Nephron (organoid): ENCODE measurements at regions not wholly inside any gene's neighbourhood (a gene's known extent, or its start where the extent isn't known, plus 50 kb on each side); places are given as distances from the start of the nearest gene placed in this dataset.
A peak's percentile ranks its signal among the peaks of the same experiment; 100 is the strongest.

Source experiments
- H3K27ac Mint-ChIP-seq, 3 experiments: 2 replicates each; pipeline ENCODE4 v1.8.0; 2020; ENCODE audit warnings: mixed read lengths in 3 of 3, mild to moderate bottlenecking in 2 of 3, moderate library complexity in 1 of 3
- H3K27me3 Mint-ChIP-seq: 2 replicates; pipeline ENCODE4 v1.8.0; 2021; ENCODE audit warnings: low read depth, mild to moderate bottlenecking, moderate library complexity, mixed read lengths
- H3K36me3 Mint-ChIP-seq: 2 replicates; pipeline ENCODE4 v1.8.0; 2020; ENCODE audit warnings: low read depth, mixed read lengths
- H3K4me1 Mint-ChIP-seq: 2 replicates; pipeline ENCODE4 v1.8.0; 2020; ENCODE audit warnings: mixed read lengths
- H3K4me3 Mint-ChIP-seq, 3 experiments: 2 replicates each; pipeline ENCODE4 v1.8.0; 2020; ENCODE audit warnings: mild to moderate bottlenecking in 3 of 3, mixed read lengths in 3 of 3, moderate library complexity in 2 of 3
- H3K9me3 Mint-ChIP-seq: 2 replicates; pipeline ENCODE4 v1.8.0; 2020; ENCODE audit warnings: mixed read lengths
- TF ChIP-seq, protein P1 (sequence below), 3 experiments: fragments of 200-600 bp; sonication (generic); IDR thresholded peaks; one replicate each; pipeline ENCODE4 v1.5.0; 2021; ENCODE audit warnings: antibody characterized with exemption in 3 of 3; ENCODE audit not compliant: unreplicated experiment in 3 of 3

DNA sequence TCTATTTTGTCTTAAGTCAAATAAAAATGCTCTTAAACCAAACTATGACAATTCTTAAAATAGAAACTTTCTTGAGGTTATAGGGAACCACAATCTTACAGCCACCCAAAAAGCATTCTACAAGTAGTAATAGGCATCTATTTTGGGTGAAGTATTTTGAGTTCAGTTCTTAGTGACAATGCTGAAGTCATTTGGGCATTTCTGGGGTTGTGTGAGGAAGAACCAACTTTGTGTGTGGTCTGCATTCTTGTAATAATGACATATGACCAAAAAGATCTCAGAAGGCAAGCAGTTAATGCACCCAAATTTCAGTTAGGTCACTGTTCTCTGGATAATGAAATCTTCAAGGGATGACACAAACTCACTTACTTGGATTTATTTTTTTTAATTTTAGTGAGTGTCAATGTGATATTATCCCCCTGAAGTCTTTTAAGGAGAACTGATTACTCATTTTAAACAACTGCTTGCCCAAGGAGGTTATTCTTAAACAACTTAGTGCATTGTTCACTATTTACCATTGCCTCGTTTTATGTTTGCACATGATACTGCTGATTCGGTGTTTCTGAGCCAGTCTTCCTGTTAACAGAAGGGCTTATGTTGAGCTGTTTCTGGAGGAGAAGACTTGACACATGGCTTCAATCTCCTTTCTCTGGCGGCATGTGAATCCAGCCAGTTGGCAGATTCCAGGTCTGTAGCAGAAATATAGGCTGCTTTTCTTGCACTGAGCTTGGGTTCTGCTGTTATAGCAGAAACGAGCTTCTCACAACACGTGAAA, 618.9 kb downstream of the BCKDHB start:
- H3K4me1 Mint-ChIP-seq: peaks cover 8% of the 10 kb centered on the region
- TF ChIP-seq, protein P1, sequence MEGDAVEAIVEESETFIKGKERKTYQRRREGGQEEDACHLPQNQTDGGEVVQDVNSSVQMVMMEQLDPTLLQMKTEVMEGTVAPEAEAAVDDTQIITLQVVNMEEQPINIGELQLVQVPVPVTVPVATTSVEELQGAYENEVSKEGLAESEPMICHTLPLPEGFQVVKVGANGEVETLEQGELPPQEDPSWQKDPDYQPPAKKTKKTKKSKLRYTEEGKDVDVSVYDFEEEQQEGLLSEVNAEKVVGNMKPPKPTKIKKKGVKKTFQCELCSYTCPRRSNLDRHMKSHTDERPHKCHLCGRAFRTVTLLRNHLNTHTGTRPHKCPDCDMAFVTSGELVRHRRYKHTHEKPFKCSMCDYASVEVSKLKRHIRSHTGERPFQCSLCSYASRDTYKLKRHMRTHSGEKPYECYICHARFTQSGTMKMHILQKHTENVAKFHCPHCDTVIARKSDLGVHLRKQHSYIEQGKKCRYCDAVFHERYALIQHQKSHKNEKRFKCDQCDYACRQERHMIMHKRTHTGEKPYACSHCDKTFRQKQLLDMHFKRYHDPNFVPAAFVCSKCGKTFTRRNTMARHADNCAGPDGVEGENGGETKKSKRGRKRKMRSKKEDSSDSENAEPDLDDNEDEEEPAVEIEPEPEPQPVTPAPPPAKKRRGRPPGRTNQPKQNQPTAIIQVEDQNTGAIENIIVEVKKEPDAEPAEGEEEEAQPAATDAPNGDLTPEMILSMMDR (IDR thresholded peaks at IDR 0.05; ENCODE audit: unreplicated experiment in 3 of 3): no peak
- no peak overlapping the region for H3K27ac Mint-ChIP-seq
- no peak overlapping the region for H3K4me3 Mint-ChIP-seq
- H3K36me3 Mint-ChIP-seq: no peaks in the 10 kb centered on the region
- H3K27me3 Mint-ChIP-seq: no peaks in the 10 kb centered on the region
- H3K9me3 Mint-ChIP-seq: no peaks in the 10 kb centered on the region

DNA sequence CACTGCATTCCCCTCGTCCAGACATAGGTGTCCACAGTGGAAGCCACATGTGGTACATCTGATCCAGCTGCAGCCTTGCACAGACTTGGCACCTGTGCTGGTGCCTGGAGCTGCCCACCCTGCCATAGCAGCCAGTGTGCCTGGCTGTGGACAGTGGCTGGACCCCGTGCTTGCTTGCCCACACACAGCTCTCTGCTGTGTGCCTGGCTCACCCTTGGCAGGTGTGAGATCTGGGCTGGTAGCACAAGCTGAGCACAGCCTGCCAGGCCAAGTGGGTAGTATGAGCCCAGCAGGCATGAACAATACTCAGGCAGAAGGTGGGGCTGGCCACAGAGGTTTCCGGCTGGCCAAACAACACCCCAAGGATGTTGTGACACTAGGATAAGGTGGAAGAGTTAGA, 614.4 kb downstream of the BCKDHB start:
- H3K4me3 Mint-ChIP-seq: no peak overlapping the region
- TF ChIP-seq, protein P1 (IDR thresholded peaks at IDR 0.05; ENCODE audit: unreplicated experiment in 3 of 3): no peak
- H3K27me3 Mint-ChIP-seq: no peaks in the 10 kb centered on the region
- no peaks in the 10 kb centered on the region for H3K9me3 Mint-ChIP-seq
- H3K27ac Mint-ChIP-seq: no peak overlapping the region
- H3K36me3 Mint-ChIP-seq: no peaks in the 10 kb centered on the region
- peaks cover 4% of the 10 kb centered on the region for H3K4me1 Mint-ChIP-seq

DNA sequence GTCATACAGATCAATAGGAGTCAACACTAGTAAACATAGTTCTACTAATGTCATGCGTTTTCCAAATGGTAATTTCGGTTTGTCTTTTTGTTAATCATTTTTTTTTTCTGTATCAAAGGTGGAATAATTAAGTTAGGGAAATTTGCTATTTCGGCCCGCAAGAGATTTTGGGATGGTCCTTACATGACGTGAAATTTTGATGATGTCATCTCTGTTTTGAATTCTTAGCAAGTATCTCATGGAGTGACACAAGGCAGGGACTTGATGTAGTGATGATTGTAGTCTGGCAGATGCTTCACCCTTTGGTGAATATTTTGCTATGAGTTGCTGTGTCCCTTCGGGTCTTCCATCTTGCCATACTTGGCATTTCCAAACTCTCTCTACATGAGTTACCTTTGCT, 608.0 kb downstream of the BCKDHB start:
- Mint-ChIP-seq H3K4me3 (no peak overlapping the region), H3K36me3 (no peaks in the 10 kb centered on the region), H3K4me1 (no peaks in the 10 kb centered on the region), H3K27ac (no peak overlapping the region), H3K27me3 (no peaks in the 10 kb centered on the region), H3K9me3 (no peaks in the 10 kb centered on the region)
- TF ChIP-seq, protein P1 (IDR thresholded peaks at IDR 0.05; ENCODE audit: unreplicated experiment in 3 of 3): no peak

DNA sequence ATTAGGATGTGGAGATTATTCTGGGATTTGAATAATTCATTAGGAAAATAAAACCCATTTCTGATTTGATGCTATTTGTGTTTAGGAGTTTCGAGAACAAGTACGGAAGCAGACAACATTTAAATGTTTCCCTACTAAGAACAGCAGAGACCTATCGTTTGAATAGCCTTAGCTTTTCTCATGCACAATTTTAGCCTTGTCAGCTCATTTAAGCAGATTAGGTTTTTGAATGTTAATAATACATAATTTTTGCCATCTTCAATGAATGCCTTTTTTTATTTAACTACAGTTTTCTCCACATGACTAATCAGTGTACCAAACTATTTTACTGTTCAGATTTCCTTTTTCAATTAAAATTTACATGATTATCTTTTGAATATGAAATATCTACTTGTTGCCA, 592.0 kb downstream of the BCKDHB start:
- no peaks in the 10 kb centered on the region for H3K27me3 Mint-ChIP-seq
- H3K9me3 Mint-ChIP-seq: peaks cover 31% of the 10 kb centered on the region
- no peaks in the 10 kb centered on the region for H3K36me3 Mint-ChIP-seq
- no peaks in the 10 kb centered on the region for H3K4me1 Mint-ChIP-seq
- TF ChIP-seq, protein P1 (IDR thresholded peaks at IDR 0.05; ENCODE audit: unreplicated experiment in 3 of 3): no peak
- H3K27ac Mint-ChIP-seq: no peak overlapping the region
- H3K4me3 Mint-ChIP-seq: no peak overlapping the region

DNA sequence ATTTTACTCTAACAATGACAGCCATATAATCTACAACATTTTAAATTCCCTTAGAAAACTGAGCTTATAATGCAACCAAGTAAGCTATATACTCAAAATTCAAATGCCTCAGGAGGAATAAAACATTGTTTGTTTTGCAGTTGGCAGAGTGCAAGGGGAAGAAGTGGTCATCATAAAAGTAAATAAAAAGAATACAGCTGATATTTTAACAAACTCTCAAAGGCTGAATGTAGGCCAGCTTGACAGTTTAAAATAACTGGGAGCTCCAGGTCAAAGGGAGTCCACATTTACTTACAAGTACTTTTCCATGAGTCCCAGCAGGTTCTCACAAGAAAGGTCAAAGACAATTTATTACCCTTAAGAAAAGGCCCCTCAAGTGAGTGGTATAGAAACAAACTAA, 589.8 kb downstream of the BCKDHB start:
- Mint-ChIP-seq H3K27ac (no peak overlapping the region), H3K9me3 (peaks cover 26% of the 10 kb centered on the region), H3K27me3 (no peaks in the 10 kb centered on the region), H3K4me1 (no peaks in the 10 kb centered on the region), H3K4me3 (no peak overlapping the region), H3K36me3 (no peaks in the 10 kb centered on the region)
- TF ChIP-seq, protein P1 (IDR thresholded peaks at IDR 0.05; ENCODE audit: unreplicated experiment in 3 of 3): no peak

DNA sequence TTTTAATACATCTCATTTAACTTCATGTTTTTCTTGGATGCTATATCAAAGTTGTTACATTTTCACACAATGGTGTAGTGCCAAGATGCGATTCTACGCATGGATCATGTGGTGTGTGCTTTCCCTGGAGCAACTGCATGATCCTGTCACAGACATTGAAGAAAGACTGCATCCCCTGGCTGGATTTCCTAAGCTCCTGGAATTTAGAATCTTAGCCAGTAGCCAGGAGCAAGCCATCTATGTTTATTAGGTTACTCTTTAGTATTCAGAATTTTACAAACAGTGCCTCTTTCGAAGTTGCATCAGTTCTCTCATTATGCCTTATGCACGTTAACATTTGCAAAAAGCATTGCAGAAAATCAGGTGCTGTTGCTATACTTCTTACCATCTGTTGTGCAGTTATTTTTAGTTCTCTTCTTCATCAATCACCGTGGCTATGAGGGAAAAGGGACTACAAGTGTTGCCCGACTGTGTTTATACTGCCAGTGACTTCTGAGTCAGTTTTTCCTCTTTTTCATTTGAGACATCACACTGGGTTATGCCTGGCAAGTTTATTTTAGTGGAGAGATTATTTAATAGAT, 584.2 kb downstream of the BCKDHB start:
- Mint-ChIP-seq H3K27me3 (no peaks in the 10 kb centered on the region), H3K9me3 (peaks cover 17% of the 10 kb centered on the region)

More for the DNA sequence above, 584.2 kb downstream of the BCKDHB start:
- Mint-ChIP-seq H3K4me3 (no peak overlapping the region), H3K4me1 (peaks cover 9% of the 10 kb centered on the region), H3K36me3 (no peaks in the 10 kb centered on the region), H3K27ac (peak overlapping the region in 1 of 3 experiments; percentile 22)
- TF ChIP-seq, protein P1 (IDR thresholded peaks at IDR 0.05; ENCODE audit: unreplicated experiment in 3 of 3): no peak
